T-helper 1 cell (primary cell): ENCODE measurements at regions not wholly inside any gene's neighbourhood (a gene's known extent, or its start where the extent isn't known, plus 50 kb on each side); places are given as distances from the start of the nearest gene placed in this dataset.

ENCODE experiments used
- DNase-seq, 5 donors: peaks; one replicate each; pipeline ENCODE4 v3.0.0-alpha.2; 2012 to 2020

DNA sequence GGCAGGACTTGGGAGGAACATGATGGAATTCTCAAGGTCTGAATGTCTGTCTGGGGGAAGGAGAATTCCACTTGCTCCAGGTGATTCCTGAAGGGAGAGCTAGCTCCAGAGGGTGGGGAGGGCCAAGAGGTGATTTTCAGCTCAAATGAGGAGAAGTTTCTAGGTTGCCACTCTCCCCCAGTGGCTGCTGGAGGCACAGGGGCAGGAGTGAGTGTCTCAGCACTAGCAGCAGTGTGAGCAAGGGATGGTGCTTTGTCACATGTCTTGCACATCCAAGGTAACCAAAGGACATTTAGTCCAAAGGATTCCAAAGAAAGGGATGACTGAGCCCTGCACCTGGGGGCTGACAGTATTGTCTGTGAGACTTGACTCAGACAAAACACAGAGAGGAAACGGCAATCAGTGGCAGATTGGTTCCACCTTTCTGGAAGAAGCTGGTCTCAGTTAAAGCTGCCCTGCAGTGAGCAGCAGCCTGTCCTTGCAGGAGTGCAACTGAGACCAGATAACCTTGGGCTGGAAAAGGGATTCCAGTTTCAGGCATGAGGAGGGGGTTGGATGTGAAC is 51.2 kb upstream of the PCBD1 start:
- no peak for DNase-seq

DNA sequence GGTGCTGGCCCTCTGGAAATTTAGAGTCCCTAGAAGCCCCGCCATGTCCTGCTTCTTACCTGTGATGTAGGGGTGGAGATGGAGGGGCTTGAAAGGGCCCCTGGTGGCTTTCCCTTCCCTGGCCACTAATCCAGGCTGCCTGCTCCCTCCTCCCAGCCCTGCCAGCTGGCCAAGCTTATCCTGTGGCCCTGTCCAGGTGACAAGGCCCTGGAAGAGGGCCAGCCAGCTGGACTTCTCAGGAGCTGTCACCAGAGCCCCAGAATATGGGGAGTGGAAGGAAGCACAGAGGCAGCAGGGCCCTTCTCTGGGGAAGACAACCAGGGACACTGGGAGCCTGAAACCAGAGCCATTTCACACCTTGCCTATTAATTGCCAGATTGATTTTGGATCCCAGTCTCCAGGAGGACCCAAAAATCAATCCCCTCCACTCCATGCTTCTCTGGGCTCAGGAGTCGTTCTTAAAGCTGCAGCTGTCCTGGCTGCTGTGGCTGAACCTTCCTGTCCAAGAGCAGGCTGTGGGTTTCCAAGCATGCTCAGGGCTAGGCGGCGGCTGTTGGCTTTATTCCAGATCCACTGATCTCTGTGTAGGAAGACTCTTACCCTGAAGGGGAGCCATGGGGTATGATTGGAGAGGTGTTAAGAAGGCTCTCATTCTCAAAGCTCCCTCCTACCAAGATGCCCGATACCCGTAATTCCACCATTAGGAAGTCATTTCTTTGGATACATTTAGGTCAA is 52.6 kb upstream of the PCBD1 start:
- no peak for DNase-seq

GRCh38 chr10:70942125-70942524 is 53.8 kb upstream of the PCBD1 start:
- no peak for DNase-seq

DNA sequence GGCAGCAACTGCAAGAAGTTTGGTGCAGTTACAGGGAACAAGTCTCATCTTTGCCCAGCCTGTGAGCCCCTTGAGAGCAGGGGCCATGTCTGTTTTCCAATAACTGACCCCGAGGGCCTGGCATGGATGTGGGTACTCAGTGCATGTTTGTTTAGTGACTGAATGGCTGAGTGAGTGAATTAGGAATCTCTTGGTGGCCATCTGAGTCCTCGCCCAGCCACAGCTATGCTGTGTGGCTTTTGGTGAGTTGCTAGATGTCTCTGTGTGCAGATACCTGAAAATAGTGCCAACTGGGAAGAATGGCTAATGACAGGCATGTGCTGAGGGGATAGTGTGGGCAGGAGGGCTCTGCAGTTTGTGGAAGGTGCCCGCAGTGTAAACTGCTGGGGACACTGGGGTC is 54.4 kb upstream of the PCBD1 start:
- DNase-seq: no peak

DNA sequence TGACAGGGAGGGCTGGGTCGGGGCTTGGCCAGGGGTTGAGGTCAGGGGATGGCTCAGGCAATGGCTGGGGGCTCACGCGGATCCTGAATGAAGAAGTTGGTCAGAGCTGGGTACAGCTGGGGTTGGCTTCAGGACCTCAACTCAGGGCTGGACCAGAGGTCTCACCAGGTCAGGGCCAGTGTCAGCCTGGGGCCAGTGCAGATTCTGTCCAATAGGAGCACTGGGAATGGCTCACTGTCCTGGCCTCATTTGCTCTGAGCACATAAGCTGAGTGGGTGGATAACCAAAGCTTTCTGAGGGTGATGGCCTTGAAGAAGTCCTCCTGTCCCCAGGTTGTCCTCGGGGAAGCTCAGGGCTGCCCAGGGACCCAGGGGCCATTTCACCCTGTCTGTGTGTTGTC is 54.9 kb upstream of the PCBD1 start:
- no peak for DNase-seq

DNA sequence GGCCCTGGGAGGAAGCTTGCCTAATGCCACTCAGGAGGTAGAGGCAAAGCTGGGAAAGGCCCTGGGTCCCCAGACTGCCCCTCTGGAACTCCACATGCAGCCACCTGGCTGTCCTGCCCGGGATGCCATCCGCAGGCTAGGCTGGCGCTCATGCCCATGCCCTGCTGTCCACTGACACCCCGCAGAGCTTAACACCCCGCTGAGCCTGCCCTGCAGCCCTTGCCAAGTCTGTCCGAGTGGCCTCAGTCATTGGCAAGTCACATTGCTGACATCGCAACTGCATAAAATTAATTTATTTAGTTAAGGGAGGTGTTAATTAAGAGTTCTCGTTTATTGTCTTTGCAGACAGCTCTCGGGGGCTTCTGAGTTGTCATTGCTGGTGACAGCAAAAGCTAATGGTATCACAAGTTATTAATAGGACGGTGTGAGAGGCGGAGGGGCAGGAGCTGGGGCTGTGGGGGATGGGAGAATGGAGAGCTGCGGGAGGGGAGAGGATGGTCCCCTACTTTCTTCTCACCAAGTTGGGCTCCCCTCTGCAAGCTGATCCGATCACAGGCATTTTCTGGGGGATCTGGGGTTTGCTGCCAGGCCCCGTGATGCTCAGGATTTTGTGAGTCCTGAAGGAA is 55.6 kb upstream of the PCBD1 start:
- DNase-seq: no peak

DNA sequence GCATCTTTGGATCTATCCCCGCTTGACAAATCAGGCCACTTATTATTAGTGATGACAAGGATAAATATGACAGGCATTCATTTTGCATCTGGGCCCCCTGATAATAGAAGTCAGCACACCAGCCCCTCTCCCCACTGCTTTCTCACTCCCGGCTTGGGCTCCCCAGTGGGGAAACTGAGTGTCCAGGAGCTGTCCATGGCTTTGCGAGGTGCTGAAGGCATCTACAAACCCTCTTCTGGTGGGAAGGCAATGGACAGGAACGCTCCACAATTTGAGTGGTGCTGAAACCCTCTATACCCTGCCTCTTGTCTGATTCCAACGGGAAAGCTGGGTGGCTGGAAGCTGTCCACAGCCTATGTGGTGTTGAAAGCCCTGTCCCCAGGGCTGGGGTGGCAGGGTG is 61.7 kb upstream of the PCBD1 start:
- no peak for DNase-seq

- no peak for DNase-seq
Measured at GRCh38 chr10:70950801-70951200, 62.4 kb upstream of the PCBD1 start.

- DNase-seq: no peak
Measured at GRCh38 chr10:70952401-70952800, 64.0 kb upstream of the PCBD1 start.

DNA sequence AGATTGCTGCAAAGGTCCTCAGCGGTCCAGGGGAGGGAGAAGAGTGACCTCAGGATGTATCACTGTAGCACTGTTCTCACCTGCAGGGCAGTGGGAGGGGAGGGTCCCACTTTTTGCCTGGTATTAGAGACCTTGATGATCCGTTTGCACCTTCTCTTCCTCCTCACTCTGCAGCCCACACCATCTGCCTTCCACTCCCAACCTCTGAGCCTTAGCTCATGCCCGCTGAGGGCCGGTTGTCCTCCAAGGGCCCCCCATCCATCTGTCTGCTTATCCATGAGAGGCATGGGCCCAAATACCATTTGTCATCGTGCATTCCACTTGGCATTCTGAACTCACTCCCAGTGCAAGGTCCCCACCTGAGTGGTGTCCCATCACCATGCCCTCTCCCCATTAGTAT is 64.6 kb upstream of the PCBD1 start:
- no peak for DNase-seq

DNA sequence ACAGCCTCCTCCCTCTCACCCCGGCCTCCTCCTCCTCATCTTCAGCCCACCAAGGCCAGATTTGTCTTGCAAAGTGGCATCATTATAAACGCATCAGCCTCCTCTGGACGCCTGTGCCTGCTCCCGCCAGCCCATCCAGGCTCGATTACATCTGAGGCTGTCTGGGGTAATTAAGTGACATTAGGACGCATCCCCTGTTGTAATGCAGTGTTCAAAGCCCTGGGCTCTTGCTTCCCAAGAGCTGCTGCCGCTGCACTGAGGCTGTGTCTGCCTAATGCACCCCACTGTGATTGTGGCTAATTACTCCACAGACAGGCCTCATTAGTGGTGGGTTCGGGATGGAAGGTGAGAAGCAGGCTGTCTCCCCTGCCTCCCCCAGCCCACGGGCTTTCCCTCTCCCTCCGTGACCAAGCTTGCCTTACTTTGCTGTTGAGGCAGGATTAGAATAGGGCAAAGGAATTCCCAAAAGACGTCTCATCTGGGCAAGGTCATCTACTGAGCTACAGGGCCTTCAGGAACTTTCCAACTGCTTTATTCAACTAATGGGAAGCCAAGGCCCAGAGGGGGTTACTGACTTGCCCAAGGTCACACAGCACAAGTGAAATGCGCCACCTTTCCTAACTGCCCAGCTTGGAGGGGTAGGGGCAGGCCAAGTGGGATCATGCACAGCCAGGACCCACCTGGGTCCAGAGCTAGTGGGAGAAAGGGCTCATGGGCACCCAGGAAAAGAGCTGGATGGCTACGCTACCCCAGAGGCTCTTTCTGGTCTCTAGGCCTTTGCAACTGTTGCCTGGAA is 66.2 kb upstream of the PCBD1 start:
- DNase-seq: no peak

GRCh38 chr10:70956029-70956759 is 67.8 kb upstream of the PCBD1 start:
- DNase-seq: no peak

GRCh38 chr10:70958396-70958795 is 70.0 kb upstream of the PCBD1 start:
- no peak for DNase-seq

GRCh38 chr10:70960316-70960715 is 72.0 kb upstream of the PCBD1 start:
- DNase-seq: no peak

DNA sequence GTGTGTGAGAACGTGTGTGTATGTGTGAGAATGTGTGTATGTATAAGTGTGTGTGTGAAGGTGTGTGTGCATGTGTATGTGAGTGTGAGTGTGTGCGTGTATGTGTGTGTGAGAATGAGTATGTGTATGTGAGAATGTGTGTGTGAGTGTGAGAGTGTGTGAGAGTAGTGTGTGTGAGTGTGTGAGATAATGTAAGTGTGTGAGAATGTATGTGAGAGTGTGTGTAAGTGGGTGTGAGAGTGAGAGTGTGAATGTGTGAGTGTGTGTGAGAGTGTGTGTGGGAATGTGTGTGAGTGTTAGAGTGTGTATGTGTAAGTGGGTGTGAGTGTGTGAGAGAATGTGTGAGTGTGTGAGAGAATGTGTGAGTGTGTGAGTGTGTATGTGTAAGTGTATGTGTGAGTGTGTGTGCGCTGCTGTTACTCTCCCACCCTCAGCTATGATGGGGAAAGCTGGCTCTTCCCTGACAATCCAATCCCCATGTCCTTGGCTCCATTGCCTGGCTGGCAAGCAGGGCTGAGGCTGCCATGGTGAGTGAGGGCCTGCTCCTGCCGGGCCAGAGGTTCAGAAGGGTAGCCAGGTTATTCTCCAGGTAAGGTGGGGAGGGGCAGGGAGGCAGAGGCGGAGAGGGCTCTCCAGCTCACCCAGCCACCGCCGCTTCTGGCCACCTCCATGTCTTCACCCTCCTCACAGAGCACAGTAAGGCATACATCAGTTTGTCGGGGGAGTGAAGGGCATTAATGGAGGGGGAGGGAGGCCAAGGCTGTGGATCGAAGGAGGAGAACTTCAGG is 72.6 kb upstream of the PCBD1 start:
- no peak for DNase-seq

DNA sequence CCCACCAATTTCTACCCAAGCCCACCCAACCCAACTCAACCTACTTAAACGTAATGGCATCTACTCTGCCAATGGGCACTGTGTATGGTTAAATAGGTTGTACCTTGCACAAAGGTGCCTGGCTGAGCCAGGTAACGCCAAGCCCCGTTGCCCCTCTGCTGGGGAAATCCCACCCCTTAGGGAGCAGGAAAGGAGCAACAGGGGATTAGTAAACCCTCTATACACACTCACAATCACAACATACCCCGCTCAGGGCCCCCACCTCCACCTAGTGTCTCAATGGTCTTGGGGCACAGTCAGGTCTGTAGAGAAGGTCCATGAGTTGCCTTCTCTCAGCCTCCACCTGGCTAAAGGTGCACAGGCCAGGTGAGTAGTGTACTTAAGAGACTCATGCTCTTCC is 74.3 kb upstream of the PCBD1 start:
- no peak for DNase-seq

DNA sequence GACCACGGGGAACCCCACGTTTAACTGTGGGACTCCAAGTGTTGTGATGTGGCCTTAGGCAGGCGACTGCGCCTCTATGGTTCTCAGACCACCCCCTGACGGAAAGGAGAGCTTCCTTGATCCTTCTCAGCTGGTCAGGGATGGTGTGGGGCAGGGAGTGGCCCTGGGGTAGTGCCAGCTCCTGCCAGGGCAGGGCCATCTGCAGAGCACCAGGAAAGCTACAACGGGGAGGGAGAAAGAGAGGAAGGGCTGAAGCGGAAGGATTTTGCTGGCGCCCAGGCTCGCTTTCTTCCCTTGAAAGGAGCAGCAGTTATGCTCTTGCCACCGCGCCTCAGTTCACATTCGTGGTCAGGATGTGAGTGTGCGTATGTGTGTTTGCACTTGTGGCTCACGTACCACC is 74.9 kb upstream of the PCBD1 start:
- DNase-seq: no peak

- no peak for DNase-seq
Measured at GRCh38 chr10:70964245-70964644, 75.9 kb upstream of the PCBD1 start.

- DNase-seq: no peak
Measured at GRCh38 chr10:70964881-70965280, 76.5 kb upstream of the PCBD1 start.

DNA sequence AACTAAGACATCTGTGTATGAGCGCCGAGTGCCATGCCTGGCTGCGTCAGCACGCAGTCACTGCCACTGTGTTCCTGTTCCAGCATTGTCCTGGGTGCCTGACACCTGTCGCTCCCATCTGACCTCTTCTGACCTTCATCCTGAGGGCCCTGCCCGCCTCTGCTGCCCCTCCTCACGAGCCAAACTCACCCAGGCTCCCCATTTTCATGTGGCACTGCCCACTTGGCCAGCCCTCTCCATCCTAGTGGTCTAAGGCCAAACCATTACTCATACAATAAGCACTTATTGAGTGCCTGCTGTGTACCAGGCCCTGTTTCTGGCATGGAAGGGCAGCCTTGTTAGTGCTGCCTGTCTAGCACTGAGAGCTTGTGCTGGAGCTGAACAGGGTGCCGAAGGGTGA is 77.2 kb upstream of the PCBD1 start:
- no peak for DNase-seq

DNA sequence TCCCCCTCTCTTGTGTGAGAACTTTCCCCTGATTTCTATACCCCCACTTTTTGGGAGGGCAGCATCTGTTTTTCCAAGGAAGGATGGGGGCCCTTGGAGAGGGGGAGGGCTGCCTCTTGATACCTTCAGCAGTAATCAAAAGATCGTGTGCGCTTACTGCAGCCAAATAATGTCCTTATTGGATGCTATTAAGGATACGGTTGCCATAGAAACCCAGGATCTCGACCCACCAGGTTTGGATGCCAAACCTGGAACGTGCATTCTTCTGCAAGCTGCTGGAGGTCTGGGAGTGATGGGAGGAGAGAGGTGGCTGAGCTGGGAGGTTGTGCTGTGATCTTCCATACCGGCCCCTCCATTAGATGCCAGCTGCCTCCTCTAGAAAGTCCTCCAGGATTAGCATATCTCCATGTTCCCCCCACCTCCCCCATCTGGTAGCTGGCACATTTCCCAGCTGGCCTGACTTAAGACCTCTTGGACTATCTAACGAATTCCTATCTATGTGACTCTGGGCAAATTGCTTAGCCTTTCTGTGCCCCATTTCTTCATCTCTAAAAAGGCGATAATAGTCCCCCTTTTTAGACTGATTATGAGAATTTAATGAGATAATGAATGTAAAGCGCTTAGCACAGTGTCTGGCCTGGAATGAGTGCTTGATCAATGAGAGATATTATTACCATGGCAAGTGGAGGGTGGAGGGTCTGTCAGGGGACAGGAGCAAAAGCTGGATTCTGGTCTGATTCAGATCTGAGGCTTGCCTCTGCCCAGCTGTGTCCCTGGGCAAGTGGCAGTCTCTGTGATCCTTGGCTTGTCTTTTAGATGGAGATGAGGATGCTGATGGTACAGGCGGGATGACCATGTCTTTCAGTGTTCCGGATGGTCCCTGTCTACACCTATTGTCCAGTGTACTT is 78.5 kb upstream of the PCBD1 start:
- no peak for DNase-seq
